GM12864 (cell line): ENCODE measurements at regions not wholly inside any gene's neighbourhood (a gene's known extent, or its start where the extent isn't known, plus 50 kb on each side); places are given as distances from the start of the nearest gene placed in this dataset.

ENCODE experiments used
- DNase-seq: peaks from one replicate; pipeline ENCODE4 v3.0.0-alpha.2; 2011; ENCODE audit warnings: low read depth
- H3K4me3 ChIP-seq: 2 replicates; pipeline ENCODE4 v1.5.1; 2011; ENCODE audit warnings: mild to moderate bottlenecking, low read depth, low read length, control low read depth
- CTCF ChIP-seq: IDR thresholded peaks from 2 replicates; pipeline ENCODE4 v1.5.1; 2011; ENCODE audit warnings: low read depth, mild to moderate bottlenecking, moderate library complexity, low read length, control low read depth, inconsistent platforms; ENCODE audit errors: missing control alignments

GRCh38 chr2:150166313-150167051, 321.0 kb downstream of the RND3 start:
- TF ChIP-seq CTCF, result no peak
- DNase-seq, result no peak

GRCh38 chr2:150165988-150166312, 321.5 kb downstream of the RND3 start:
- DNase-seq, result no peak
- TF ChIP-seq CTCF, result no peak
- H3K4me3 ChIP-seq, result no peak overlapping the region

More at GRCh38 chr2:150166313-150167051, 321.0 kb downstream of the RND3 start:
- no peak overlapping the region for H3K4me3 ChIP-seq

GRCh38 chr2:150165442-150165841, 322.0 kb downstream of the RND3 start:
- DNase-seq, result no peak
- no peak overlapping the region for H3K4me3 ChIP-seq
- no peak for TF ChIP-seq CTCF

- no peak for DNase-seq
- H3K4me3 ChIP-seq, result no peak overlapping the region
- no peak for TF ChIP-seq CTCF
These were observed 325.1 kb downstream of the RND3 start for GRCh38 chr2:150162241-150162942.

GRCh38 chr2:150160058-150160457, 327.4 kb downstream of the RND3 start:
- no peak for DNase-seq
- TF ChIP-seq CTCF, result no peak
- H3K4me3 ChIP-seq, result no peak overlapping the region

GRCh38 chr2:150159300-150159699, 328.2 kb downstream of the RND3 start:
- H3K4me3 ChIP-seq, result no peak overlapping the region
- DNase-seq, result no peak
- TF ChIP-seq CTCF, result no peak

GRCh38 chr2:150156876-150157275, 330.6 kb downstream of the RND3 start:
- no peak for DNase-seq
- no peak for TF ChIP-seq CTCF
- no peak overlapping the region for H3K4me3 ChIP-seq
